Hematopoietic multipotent progenitor cell treated with erythropoietin and hydrocortisone succinate and interleukin-3 and kit ligand, for 4 days (in vitro differentiated cells): ENCODE measurements at regions not wholly inside any gene's neighbourhood (a gene's known extent, or its start where the extent isn't known, plus 50 kb on each side); places are given as distances from the start of the nearest gene placed in this dataset.

ENCODE experiments used
- DNase-seq: peaks from one replicate; pipeline ENCODE4 v3.0.0-alpha.2; 2015

GRCh38 chr4:129167640-129168260 is 71.8 kb downstream of the C4orf33 start:
- peak; percentile 8 for DNase-seq

- DNase-seq, result no peak
These were observed 76.2 kb downstream of the C4orf33 start for GRCh38 chr4:129172181-129172580.

- DNase-seq, result no peak
These were observed 80.9 kb downstream of the C4orf33 start for GRCh38 chr4:129176864-129177263.

- DNase-seq, result no peak
These were observed 83.3 kb downstream of the C4orf33 start for GRCh38 chr4:129179276-129179675.

GRCh38 chr4:129189630-129190029 is 93.7 kb downstream of the C4orf33 start:
- no peak for DNase-seq

- DNase-seq, result no peak
These were observed 97.6 kb downstream of the C4orf33 start for GRCh38 chr4:129193357-129194100.

- DNase-seq, result no peak
These were observed 112.5 kb downstream of the C4orf33 start for GRCh38 chr4:129208481-129208880.

GRCh38 chr4:129213692-129214091 is 117.7 kb downstream of the C4orf33 start:
- DNase-seq, result no peak

GRCh38 chr4:129218360-129218759 is 122.4 kb downstream of the C4orf33 start:
- no peak for DNase-seq

- DNase-seq, result no peak
These were observed 122.9 kb downstream of the C4orf33 start for GRCh38 chr4:129218897-129219296.

GRCh38 chr4:129220254-129220653 is 124.3 kb downstream of the C4orf33 start:
- no peak for DNase-seq

- DNase-seq, result no peak
These were observed 128.0 kb downstream of the C4orf33 start for GRCh38 chr4:129223945-129224344.

GRCh38 chr4:129230846-129231245 is 134.9 kb downstream of the C4orf33 start:
- DNase-seq, result no peak

GRCh38 chr4:129231945-129232588 is 136.1 kb downstream of the C4orf33 start:
- DNase-seq, result no peak

- no peak for DNase-seq
These were observed 136.8 kb downstream of the C4orf33 start for GRCh38 chr4:129232589-129233337.

- no peak for DNase-seq
These were observed 137.7 kb downstream of the C4orf33 start for GRCh38 chr4:129233691-129234090.

GRCh38 chr4:129236351-129236750 is 140.4 kb downstream of the C4orf33 start:
- DNase-seq, result no peak

GRCh38 chr4:129239088-129239487 is 143.1 kb downstream of the C4orf33 start:
- no peak for DNase-seq

- no peak for DNase-seq
These were observed 144.9 kb downstream of the C4orf33 start for GRCh38 chr4:129240816-129241215.

- DNase-seq, result no peak
These were observed 150.2 kb downstream of the C4orf33 start for GRCh38 chr4:129246145-129246544.

- no peak for DNase-seq
These were observed 151.0 kb downstream of the C4orf33 start for GRCh38 chr4:129246910-129247461.

- no peak for DNase-seq
These were observed 152.7 kb downstream of the C4orf33 start for GRCh38 chr4:129248621-129249020.

- DNase-seq, result no peak
These were observed 158.2 kb downstream of the C4orf33 start for GRCh38 chr4:129254126-129254525.
